H9 (cell line): ENCODE measurements at regions not wholly inside any gene's neighbourhood (a gene's known extent, or its start where the extent isn't known, plus 50 kb on each side); places are given as distances from the start of the nearest gene placed in this dataset.
"Not testable (repeated sequence)": the region's sequence is repeated elsewhere in the genome, so short reads cannot be mapped to it uniquely, and the experiment has no call there.

ENCODE experiments used
- DNase-seq: peaks from one replicate; pipeline ENCODE4 v3.0.0-alpha.2; 2017
- H2AFZ ChIP-seq: one replicate; pipeline ENCODE4 v1.6.1; 2013; ENCODE audit warnings: mild to moderate bottlenecking, low read length, control low read depth, moderate library complexity
- H2AK5ac ChIP-seq: 2 replicates; pipeline ENCODE4 v1.6.1; 2013; ENCODE audit warnings: low read length, control low read depth, mixed read lengths; ENCODE audit not compliant: insufficient read length
- H2BK120ac ChIP-seq: one replicate; pipeline ENCODE4 v1.6.1; 2013; ENCODE audit warnings: low read depth, mild to moderate bottlenecking, low read length, control low read depth, inconsistent platforms; ENCODE audit not compliant: poor library complexity, severe bottlenecking
- H2BK12ac ChIP-seq: 2 replicates; pipeline ENCODE4 v1.6.1; 2013; ENCODE audit warnings: low read length, control low read depth, mixed read lengths, low read depth; ENCODE audit not compliant: insufficient read length
- H2BK15ac ChIP-seq: 2 replicates; pipeline ENCODE4 v1.6.1; 2013; ENCODE audit warnings: low read depth, low read length, control low read depth
- H2BK20ac ChIP-seq: one replicate; pipeline ENCODE4 v1.6.1; 2013; ENCODE audit warnings: low read depth, mild to moderate bottlenecking, low read length, control low read depth, inconsistent platforms; ENCODE audit not compliant: poor library complexity, severe bottlenecking
- H2BK5ac ChIP-seq: 2 replicates; pipeline ENCODE4 v1.6.1; 2013; ENCODE audit warnings: low read length, control low read depth, mixed read lengths; ENCODE audit not compliant: insufficient read length
- H3K14ac ChIP-seq: 2 replicates; pipeline ENCODE4 v1.6.1; 2013; ENCODE audit warnings: low read length, control low read depth; ENCODE audit not compliant: insufficient read depth
- H3K18ac ChIP-seq: 2 replicates; pipeline ENCODE4 v1.6.1; 2013; ENCODE audit warnings: low read depth, mild to moderate bottlenecking, mixed read lengths, low read length, control low read depth; ENCODE audit not compliant: insufficient read length
- H3K23ac ChIP-seq: 2 replicates; pipeline ENCODE4 v1.6.1; 2013; ENCODE audit warnings: low read length, control low read depth, mixed read lengths, low read depth; ENCODE audit not compliant: insufficient read length
- H3K23me2 ChIP-seq: 2 replicates; pipeline ENCODE4 v1.6.1; 2013; ENCODE audit warnings: low read depth, mild to moderate bottlenecking, mixed read lengths, low read length, control low read depth; ENCODE audit not compliant: insufficient read length, poor library complexity, severe bottlenecking
- H3K27ac ChIP-seq: 2 replicates; pipeline ENCODE4 v1.5.1; 2013; ENCODE audit warnings: low read length, control low read depth, mixed read lengths, low read depth; ENCODE audit not compliant: insufficient read length
- H3K27me3 ChIP-seq: 2 replicates; pipeline ENCODE4 v1.6.1; 2013; ENCODE audit warnings: low read length, control low read depth, inconsistent platforms; ENCODE audit not compliant: insufficient read depth
- H3K4ac ChIP-seq: 2 replicates; pipeline ENCODE4 v1.6.1; 2013; ENCODE audit warnings: low read depth, mild to moderate bottlenecking, control low read depth, inconsistent platforms, low read length, moderate library complexity
- H3K4me1 ChIP-seq: 2 replicates; pipeline ENCODE4 v1.6.1; 2013; ENCODE audit warnings: low read length, control low read depth, inconsistent platforms; ENCODE audit not compliant: insufficient read depth
- H3K4me2 ChIP-seq: 2 replicates; pipeline ENCODE4 v1.6.1; 2013; ENCODE audit warnings: low read length, control low read depth, mixed read lengths; ENCODE audit not compliant: insufficient read length, insufficient read depth
- H3K56ac ChIP-seq: 2 replicates; pipeline ENCODE4 v1.6.1; 2013; ENCODE audit warnings: low read depth, mild to moderate bottlenecking, mixed read lengths, low read length, control low read depth; ENCODE audit not compliant: insufficient read length
- H3K79me1 ChIP-seq: 2 replicates; pipeline ENCODE4 v1.6.1; 2013; ENCODE audit warnings: low read depth, mild to moderate bottlenecking, moderate library complexity, low read length, control low read depth, inconsistent platforms; ENCODE audit not compliant: insufficient read depth, poor library complexity, severe bottlenecking
- H3K79me2 ChIP-seq: 2 replicates; pipeline ENCODE4 v1.6.1; 2013; ENCODE audit warnings: low read length, control low read depth, inconsistent platforms; ENCODE audit not compliant: insufficient read depth
- H3K9ac ChIP-seq: 2 replicates; pipeline ENCODE4 v1.6.1; 2013; ENCODE audit warnings: low read length, control low read depth, mixed read lengths; ENCODE audit not compliant: insufficient read length; ENCODE audit errors: extremely low read depth
- H3K9me3 ChIP-seq: one replicate; pipeline ENCODE4 v1.6.1; 2013; ENCODE audit warnings: low read depth, low read length, inconsistent platforms; ENCODE audit not compliant: control insufficient read depth
- H3T11ph ChIP-seq: one replicate; pipeline ENCODE4 v1.6.1; 2013; ENCODE audit warnings: mild to moderate bottlenecking, low read length, control low read depth, inconsistent platforms
- H4K20me1 ChIP-seq: one replicate; pipeline ENCODE4 v1.6.1; 2013; ENCODE audit not compliant: control insufficient read depth, insufficient read length, insufficient read depth
- H4K5ac ChIP-seq: 2 replicates; pipeline ENCODE4 v1.6.1; 2013; ENCODE audit warnings: low read depth, mild to moderate bottlenecking, mixed read lengths, low read length, control low read depth; ENCODE audit not compliant: insufficient read length
- H4K8ac ChIP-seq: replicated peaks from 2 replicates; pipeline ENCODE4 v1.6.1; 2013; ENCODE audit warnings: low read length, control low read depth, mixed read lengths, low read depth; ENCODE audit not compliant: insufficient read length
- H4K91ac ChIP-seq: 2 replicates; pipeline ENCODE4 v1.6.1; 2013; ENCODE audit warnings: low read depth, mild to moderate bottlenecking, moderate library complexity, mixed read lengths, low read length, control low read depth; ENCODE audit not compliant: insufficient read length
- H3K27ac Mint-ChIP-seq, 3 experiments: 2 replicates in 2 of 3; 3 replicates in 1 of 3; pipeline ENCODE4 v1.8.0; 2020 to 2021; ENCODE audit warnings: mixed read lengths in 3 of 3, mild to moderate bottlenecking in 1 of 3, moderate library complexity in 1 of 3
- H3K27me3 Mint-ChIP-seq: 2 replicates; pipeline ENCODE4 v1.8.0; 2021; ENCODE audit warnings: low read depth, mild to moderate bottlenecking, moderate library complexity, mixed read lengths
- H3K36me3 Mint-ChIP-seq, 3 experiments: 2 replicates in 2 of 3; 3 replicates in 1 of 3; pipeline ENCODE4 v1.8.0; 2020 to 2021; ENCODE audit warnings: low read depth in 3 of 3, mixed read lengths in 3 of 3; ENCODE audit not compliant: insufficient read depth in 1 of 3
- H3K4me1 Mint-ChIP-seq, 2 experiments: 2 replicates each; pipeline ENCODE4 v1.8.0; 2020; ENCODE audit warnings: mixed read lengths in 2 of 2
- H3K4me3 Mint-ChIP-seq, 2 experiments: 2 replicates in 1 of 2; 3 replicates in 1 of 2; pipeline ENCODE4 v1.8.0; 2020 to 2021; ENCODE audit warnings: mild to moderate bottlenecking in 2 of 2, mixed read lengths in 2 of 2, moderate library complexity in 1 of 2
- H3K9me3 Mint-ChIP-seq, 2 experiments: 2 replicates in 1 of 2; 3 replicates in 1 of 2; pipeline ENCODE4 v1.8.0; 2020; ENCODE audit warnings: mild to moderate bottlenecking in 2 of 2, mixed read lengths in 2 of 2, moderate library complexity in 1 of 2
- WGBS: extraction: QIAGEN DNeasy Blood & Tissue Kit; methylation state at CpG from one replicate; pipeline ENCODE4 v1.1.7; 2013; ENCODE audit warnings: missing lambda C conversion rate, low lambda C conversion rate, mixed read lengths; ENCODE audit not compliant: insufficient read length; ENCODE audit errors: extremely low coverage; 5-methylcytosine and 5-hydroxymethylcytosine counted together

DNA sequence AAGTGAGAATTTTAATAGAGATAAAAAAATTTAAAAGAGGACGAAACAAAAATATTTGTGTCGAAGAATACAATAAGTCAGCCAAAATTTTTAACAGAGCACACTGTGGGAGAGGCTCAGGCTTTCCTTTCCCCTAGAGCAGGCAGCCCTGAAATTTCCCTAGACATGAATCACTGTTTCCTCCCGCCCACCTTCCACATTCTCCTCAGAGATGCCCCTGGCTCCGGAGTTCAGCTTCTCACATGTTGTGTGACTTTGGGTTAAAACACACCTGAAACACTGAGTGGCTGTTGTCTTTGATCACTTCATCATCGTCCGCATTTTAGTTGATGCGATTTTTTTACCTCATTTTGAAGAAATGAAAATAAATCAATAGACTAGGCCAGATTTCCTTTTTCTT, 1183.8 kb downstream of the TMEM121 start:
- H3K27ac ChIP-seq, H3K4ac ChIP-seq, H2BK120ac ChIP-seq, H3K27ac Mint-ChIP-seq, H4K20me1 ChIP-seq, H3K36me3 Mint-ChIP-seq, H3K79me1 ChIP-seq, H4K91ac ChIP-seq, H4K5ac ChIP-seq, H3K18ac ChIP-seq, H2AK5ac ChIP-seq, H2BK20ac ChIP-seq, H3K27me3 ChIP-seq, DNase-seq, H3T11ph ChIP-seq, H3K4me1 ChIP-seq, H3K79me2 ChIP-seq, H3K23ac ChIP-seq, H2BK12ac ChIP-seq, H3K14ac ChIP-seq, H3K4me1 Mint-ChIP-seq, H3K56ac ChIP-seq, H2BK15ac ChIP-seq, H3K4me3 Mint-ChIP-seq, H3K9ac ChIP-seq, H3K4me2 ChIP-seq, H2AFZ ChIP-seq, H3K23me2 ChIP-seq, H2BK5ac ChIP-seq, H3K27me3 Mint-ChIP-seq, H4K8ac ChIP-seq: not testable (repeated sequence)
- H3K9me3 ChIP-seq: peaks cover 30% of the 10 kb centered on the region
- peaks cover 62 to 65% of the 10 kb centered on the region in 2 experiments for H3K9me3 Mint-ChIP-seq
- no CpG with 5 or more reads among the region's 7 CpGs for WGBS

DNA sequence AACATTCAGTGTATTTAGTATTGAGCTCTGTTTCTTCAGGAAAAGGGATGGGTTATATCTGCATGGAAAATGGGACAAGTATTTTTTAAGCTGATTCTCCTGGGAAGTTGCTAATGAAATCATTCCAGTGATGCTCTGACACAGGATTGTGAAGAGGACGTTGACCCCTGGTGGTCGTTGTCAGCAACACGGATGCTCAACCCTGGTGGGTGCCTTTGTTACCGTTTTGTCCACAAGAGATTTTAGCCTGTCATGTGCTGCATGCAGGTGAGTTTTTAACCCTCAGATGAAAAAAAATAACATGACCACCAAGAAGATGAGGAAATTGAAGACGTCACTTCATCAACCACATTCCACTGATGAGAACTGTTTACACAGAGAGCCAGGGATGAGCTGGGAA, 1186.1 kb downstream of the TMEM121 start:
- H3K9me3 ChIP-seq: peaks cover 30% of the 10 kb centered on the region
- H4K20me1 ChIP-seq, H2BK15ac ChIP-seq, H3K4me2 ChIP-seq, H4K8ac ChIP-seq, H3K23ac ChIP-seq, H3K56ac ChIP-seq, H3K18ac ChIP-seq, H3K9ac ChIP-seq, H2BK120ac ChIP-seq, H3K4me1 ChIP-seq, H2BK12ac ChIP-seq, H3K27ac ChIP-seq, H3K27me3 ChIP-seq, H3K79me2 ChIP-seq, H3K4me1 Mint-ChIP-seq, H2BK20ac ChIP-seq, H3K79me1 ChIP-seq, H4K5ac ChIP-seq, H3T11ph ChIP-seq, DNase-seq, H2AFZ ChIP-seq, H3K4me3 Mint-ChIP-seq, H3K36me3 Mint-ChIP-seq, H2BK5ac ChIP-seq, H3K4ac ChIP-seq, H3K23me2 ChIP-seq, H3K27ac Mint-ChIP-seq, H3K27me3 Mint-ChIP-seq, H3K14ac ChIP-seq, H2AK5ac ChIP-seq, H4K91ac ChIP-seq: not testable (repeated sequence)
- peaks cover 52 to 56% of the 10 kb centered on the region in 2 experiments for H3K9me3 Mint-ChIP-seq
- no CpG with 5 or more reads among the region's 5 CpGs for WGBS
